ENCODE measurements at regions not wholly inside any gene's neighbourhood (a gene's known extent, or its start where the extent isn't known, plus 50 kb on each side); places are given as distances from the start of the nearest gene placed in this dataset.

GRCh38 chr1:112040891-112041740 is 51.6 kb upstream of the KCND3 start:
- peak in 1 of 14 donors; percentile 5 for DNase-seq

- DNase-seq, result no peak
These were observed 54.4 kb upstream of the KCND3 start for GRCh38 chr1:112043901-112044300.

- DNase-seq, result no peak
These were observed 55.3 kb upstream of the KCND3 start for GRCh38 chr1:112044745-112045144.

- DNase-seq, result no peak
These were observed 57.2 kb upstream of the KCND3 start for GRCh38 chr1:112046630-112047029.

- no peak for DNase-seq
These were observed 59.0 kb upstream of the KCND3 start for GRCh38 chr1:112048421-112048820.

- no peak for DNase-seq
These were observed 65.0 kb upstream of the KCND3 start for GRCh38 chr1:112054510-112054909.

- no peak for DNase-seq
These were observed 66.9 kb upstream of the KCND3 start for GRCh38 chr1:112056354-112056753.

GRCh38 chr1:112057736-112058135 is 68.3 kb upstream of the KCND3 start:
- no peak for DNase-seq

GRCh38 chr1:112058815-112059450 is 69.5 kb upstream of the KCND3 start:
- DNase-seq, result no peak

GRCh38 chr1:112059679-112060078 is 70.2 kb upstream of the KCND3 start:
- DNase-seq, result no peak

GRCh38 chr1:112060261-112060660 is 70.8 kb upstream of the KCND3 start:
- no peak for DNase-seq

GRCh38 chr1:112061056-112061455 is 71.6 kb upstream of the KCND3 start:
- DNase-seq, result peak in 1 of 14 donors; percentile 7

- DNase-seq, result no peak
These were observed 72.4 kb upstream of the KCND3 start for GRCh38 chr1:112061901-112062320.

GRCh38 chr1:112063781-112064728 is 74.6 kb upstream of the KCND3 start:
- DNase-seq, result peak in 1 of 14 donors; percentile 19

GRCh38 chr1:112067989-112068388 is 78.5 kb upstream of the KCND3 start:
- no peak for DNase-seq

GRCh38 chr1:112070677-112071076 is 81.2 kb upstream of the KCND3 start:
- no peak for DNase-seq

GRCh38 chr1:112074711-112075110 is 85.2 kb upstream of the KCND3 start:
- DNase-seq, result peak in 1 of 14 donors; percentile 64

- DNase-seq, result no peak
These were observed 86.1 kb upstream of the KCND3 start for GRCh38 chr1:112075566-112075965.

GRCh38 chr1:112079446-112079845 is 90.0 kb upstream of the KCND3 start:
- peak in 1 of 14 donors; percentile 32 for DNase-seq

GRCh38 chr1:112083487-112083886 is 94.0 kb upstream of the KCND3 start:
- DNase-seq, result no peak

- DNase-seq, result peak in 1 of 14 donors; percentile 11
These were observed 103.3 kb upstream of the KCND3 start for GRCh38 chr1:112092656-112093371.

GRCh38 chr1:112093372-112093694 is 103.9 kb upstream of the KCND3 start:
- DNase-seq, result peak in 1 of 14 donors; percentile 83
